Thyroid gland (tissue), 4 donors: ENCODE measurements at regions not wholly inside any gene's neighbourhood (a gene's known extent, or its start where the extent isn't known, plus 50 kb on each side); places are given as distances from the start of the nearest gene placed in this dataset.

Experiments used
- CTCF ChIP-seq, 6 experiments: fragments of 200-600 bp in 3 of 6; fragments of 450-650 bp in 3 of 6; sonication (generic) in 3 of 6; IDR thresholded peaks; one replicate each; pipeline ENCODE4 v1.5.1; 2016 to 2019; ENCODE audit warnings: antibody characterized with exemption in 6 of 6, mild to moderate bottlenecking in 2 of 6, inconsistent platforms in 1 of 6, moderate library complexity in 1 of 6
- POLR2A ChIP-seq, 2 donors: fragments of 450-650 bp; IDR thresholded peaks; one replicate each; pipeline ENCODE4 v1.6.1; 2017; ENCODE audit warnings: antibody characterized with exemption in 2 of 2, mild to moderate bottlenecking in 2 of 2, moderate library complexity in 1 of 2

- TF ChIP-seq CTCF (IDR thresholded peaks at IDR 0.05) (no peak), POLR2A (IDR thresholded peaks at IDR 0.05) (no peak)
Observed at GRCh38 chr18:67215686-67216085, 300.8 kb downstream of the DSEL start.
